Inflammatory macrophage treated with lipopolysaccharide for 1 hour (primary cell): ENCODE measurements at regions not wholly inside any gene's neighbourhood (a gene's known extent, or its start where the extent isn't known, plus 50 kb on each side); places are given as distances from the start of the nearest gene placed in this dataset.
"Not testable (repeated sequence)": the region's sequence is repeated elsewhere in the genome, so short reads cannot be mapped to it uniquely, and the experiment has no call there.

Experiments
- DNase-seq, 2 donors: peaks; one replicate each; pipeline ENCODE4 v3.0.0-alpha.2; 2020 to 2022

GRCh38 chr5:40347981-40348725 lies 331.6 kb upstream of the PTGER4 start:
- no peak for DNase-seq

GRCh38 chr5:40346901-40347300 lies 332.8 kb upstream of the PTGER4 start:
- no peak for DNase-seq

GRCh38 chr5:40338434-40338833 lies 341.3 kb upstream of the PTGER4 start:
- DNase-seq: not testable (repeated sequence)

GRCh38 chr5:40334242-40334635 lies 345.5 kb upstream of the PTGER4 start:
- no peak for DNase-seq

GRCh38 chr5:40333459-40334241 lies 346.1 kb upstream of the PTGER4 start:
- no peak for DNase-seq

GRCh38 chr5:40332970-40333369 lies 346.7 kb upstream of the PTGER4 start:
- DNase-seq: no peak

GRCh38 chr5:40331616-40332015 lies 348.1 kb upstream of the PTGER4 start:
- DNase-seq: no peak

- no peak for DNase-seq
These were observed 358.2 kb upstream of the PTGER4 start for GRCh38 chr5:40321514-40321913.

- no peak for DNase-seq
These were observed 361.3 kb upstream of the PTGER4 start for GRCh38 chr5:40318395-40318794.

GRCh38 chr5:40317023-40317422 lies 362.7 kb upstream of the PTGER4 start:
- no peak for DNase-seq

GRCh38 chr5:40315126-40315525 lies 364.6 kb upstream of the PTGER4 start:
- no peak for DNase-seq

GRCh38 chr5:40314275-40314674 lies 365.4 kb upstream of the PTGER4 start:
- no peak for DNase-seq

GRCh38 chr5:40312205-40312604 lies 367.5 kb upstream of the PTGER4 start:
- no peak for DNase-seq

GRCh38 chr5:40309851-40310250 lies 369.9 kb upstream of the PTGER4 start:
- DNase-seq: no peak

GRCh38 chr5:40308867-40309266 lies 370.8 kb upstream of the PTGER4 start:
- DNase-seq: no peak

GRCh38 chr5:40307920-40308319 lies 371.8 kb upstream of the PTGER4 start:
- DNase-seq: no peak

- no peak for DNase-seq
These were observed 372.7 kb upstream of the PTGER4 start for GRCh38 chr5:40306869-40307487.

GRCh38 chr5:40292006-40292405 lies 387.7 kb upstream of the PTGER4 start:
- DNase-seq: no peak

GRCh38 chr5:40291338-40291737 lies 388.4 kb upstream of the PTGER4 start:
- DNase-seq: no peak

- DNase-seq: no peak
These were observed 390.8 kb upstream of the PTGER4 start for GRCh38 chr5:40288800-40289485.

- DNase-seq: no peak
These were observed 394.9 kb upstream of the PTGER4 start for GRCh38 chr5:40284863-40285262.

GRCh38 chr5:40278881-40279280 lies 400.8 kb upstream of the PTGER4 start:
- peak in 1 of 2 donors; percentile 4 for DNase-seq

GRCh38 chr5:40277161-40277906 lies 402.4 kb upstream of the PTGER4 start:
- no peak for DNase-seq
